CD4-positive, alpha-beta T cell (primary cell): ENCODE measurements at regions not wholly inside any gene's neighbourhood (a gene's known extent, or its start where the extent isn't known, plus 50 kb on each side); places are given as distances from the start of the nearest gene placed in this dataset.

ENCODE experiments used
- ATAC-seq: fragments of 200-7000 bp; cut with Tn5 transposase; one replicate; pipeline ENCODE4 v1.10.0; 2022; ENCODE audit warnings: mild to moderate bottlenecking; ENCODE audit not compliant: poor library complexity
- CTCF ChIA-PET: fragments of 350-600 bp; sonication (Branson Sonifier 250); formaldehyde crosslinking; loops from one replicate; lab custom pipeline; 2021; ENCODE audit warnings: antibody characterized with exemption, inconsistent platforms; lab: Charles Lee
- POLR2A ChIA-PET: fragments of 350-600 bp; sonication (Branson Sonifier 250); formaldehyde crosslinking; loops from one replicate; lab custom pipeline; 2021; ENCODE audit warnings: antibody characterized with exemption, inconsistent platforms; lab: Charles Lee
- DNase-seq, 14 experiments: peaks; one replicate each; pipeline ENCODE4 v3.0.0-alpha.2; 2013 to 2020; ENCODE audit warnings: mixed read lengths in 2 of 14
- H3K27ac ChIP-seq, 2 donors: one replicate each; pipeline versions ENCODE4 v1.5.1 to v1.7.0; 2013; ENCODE audit warnings: low read length in 2 of 2, low read depth in 1 of 2, mild to moderate bottlenecking in 1 of 2
- H3K27me3 ChIP-seq, 2 experiments: 1 replicate in 1 of 2; 2 replicates in 1 of 2; pipeline versions ENCODE4 v1.6.1 to v1.7.0; 2013; ENCODE audit warnings: low read length in 2 of 2, control low read depth in 1 of 2, mild to moderate bottlenecking in 1 of 2, moderate library complexity in 1 of 2; ENCODE audit not compliant: insufficient read depth in 2 of 2, control insufficient read depth in 1 of 2
- H3K36me3 ChIP-seq: one replicate; pipeline ENCODE4 v1.6.1; 2013; ENCODE audit warnings: low read length, control low read depth; ENCODE audit not compliant: insufficient read depth
- H3K4me1 ChIP-seq: one replicate; pipeline ENCODE4 v1.6.1; 2013; ENCODE audit warnings: low read length, control low read depth; ENCODE audit not compliant: insufficient read depth
- H3K4me3 ChIP-seq: one replicate; pipeline ENCODE4 v1.5.1; 2013; ENCODE audit warnings: mild to moderate bottlenecking, low read length, moderate library complexity
- H3K9me3 ChIP-seq, 2 experiments: 1 replicate in 1 of 2; 2 replicates in 1 of 2; pipeline versions ENCODE4 v1.6.1 to v1.7.0; 2013; ENCODE audit warnings: low read length in 2 of 2, mild to moderate bottlenecking in 2 of 2, control low read depth in 1 of 2, moderate library complexity in 1 of 2; ENCODE audit not compliant: control insufficient read depth in 1 of 2, insufficient read depth in 1 of 2
- H3K27ac Mint-ChIP-seq: one replicate; pipeline ENCODE4 v1.8.0; 2020; ENCODE audit warnings: mixed read lengths
- H3K27me3 Mint-ChIP-seq: one replicate; pipeline ENCODE4 v1.8.0; 2021; ENCODE audit warnings: mixed read lengths
- H3K36me3 Mint-ChIP-seq: one replicate; pipeline ENCODE4 v1.8.0; 2021; ENCODE audit warnings: low read depth, mixed read lengths
- H3K4me1 Mint-ChIP-seq: one replicate; pipeline ENCODE4 v1.8.0; 2021; ENCODE audit warnings: low read depth, mixed read lengths
- H3K4me3 Mint-ChIP-seq: one replicate; pipeline ENCODE4 v1.8.0; 2020; ENCODE audit warnings: mild to moderate bottlenecking, mixed read lengths
- H3K9me3 Mint-ChIP-seq: one replicate; pipeline ENCODE4 v1.8.0; 2020; ENCODE audit warnings: mixed read lengths
- intact Hi-C, 2 experiments: fragments of 100-400 bp; cut with DNase I in 1 of 2; cut with micrococcal nuclease in 1 of 2; formaldehyde crosslinking; loops; one replicate each; pipeline versions ENCODE4 v1.15.1 to v1.9.0; 2023 to 2025; cut with DNase I, micrococcal nuclease
- TF ChIP-seq, protein P1 (sequence below): fragments of 200-600 bp; IDR thresholded peaks from one replicate; pipeline ENCODE4 v1.8.0; 2022; ENCODE audit warnings: antibody characterized with exemption, mild to moderate bottlenecking

DNA sequence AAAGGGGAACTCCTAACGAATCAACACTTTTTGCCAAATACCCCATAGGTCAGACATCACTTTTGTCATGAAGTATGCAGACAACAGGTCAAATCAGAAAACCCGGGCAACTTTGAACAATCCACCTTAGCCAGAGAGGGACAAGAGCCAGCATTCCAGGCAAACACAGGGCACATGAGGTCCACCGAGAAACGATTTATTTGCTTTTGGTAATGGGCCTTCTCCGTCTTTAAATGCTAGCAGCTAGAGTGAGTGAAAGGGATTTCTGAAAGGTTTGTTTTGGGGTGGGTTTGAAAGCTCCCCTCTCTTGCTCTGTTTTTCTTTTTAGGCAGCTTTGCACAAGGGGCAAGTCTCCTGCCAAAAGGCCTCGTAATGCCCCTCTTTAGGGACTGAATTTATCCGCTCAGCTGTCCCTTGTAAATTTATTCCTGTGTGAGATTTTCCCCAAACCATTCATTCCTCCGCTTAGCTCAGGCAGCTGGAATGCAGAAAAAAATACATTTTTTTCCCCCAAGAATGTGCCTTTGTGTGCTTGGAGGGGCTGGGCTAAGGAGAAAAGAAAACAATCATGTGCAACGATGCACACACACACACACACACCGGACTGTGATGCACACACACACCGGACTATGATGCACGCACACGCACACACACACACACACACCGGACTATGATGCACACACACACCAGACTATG lies 196.9 kb downstream of the SNX19 start:
- POLR2A ChIA-PET, result no interaction called here
- no peaks in the 10 kb centered on the region for H3K36me3 Mint-ChIP-seq
- intact Hi-C loops, result no loop called here
- no peak overlapping the region for H3K27ac Mint-ChIP-seq
- TF ChIP-seq, protein P1, sequence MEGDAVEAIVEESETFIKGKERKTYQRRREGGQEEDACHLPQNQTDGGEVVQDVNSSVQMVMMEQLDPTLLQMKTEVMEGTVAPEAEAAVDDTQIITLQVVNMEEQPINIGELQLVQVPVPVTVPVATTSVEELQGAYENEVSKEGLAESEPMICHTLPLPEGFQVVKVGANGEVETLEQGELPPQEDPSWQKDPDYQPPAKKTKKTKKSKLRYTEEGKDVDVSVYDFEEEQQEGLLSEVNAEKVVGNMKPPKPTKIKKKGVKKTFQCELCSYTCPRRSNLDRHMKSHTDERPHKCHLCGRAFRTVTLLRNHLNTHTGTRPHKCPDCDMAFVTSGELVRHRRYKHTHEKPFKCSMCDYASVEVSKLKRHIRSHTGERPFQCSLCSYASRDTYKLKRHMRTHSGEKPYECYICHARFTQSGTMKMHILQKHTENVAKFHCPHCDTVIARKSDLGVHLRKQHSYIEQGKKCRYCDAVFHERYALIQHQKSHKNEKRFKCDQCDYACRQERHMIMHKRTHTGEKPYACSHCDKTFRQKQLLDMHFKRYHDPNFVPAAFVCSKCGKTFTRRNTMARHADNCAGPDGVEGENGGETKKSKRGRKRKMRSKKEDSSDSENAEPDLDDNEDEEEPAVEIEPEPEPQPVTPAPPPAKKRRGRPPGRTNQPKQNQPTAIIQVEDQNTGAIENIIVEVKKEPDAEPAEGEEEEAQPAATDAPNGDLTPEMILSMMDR, result no peak
- CTCF ChIA-PET, result interaction anchor here (0.6 kb wide), 1 partner anchor 22 kb away, joined by 3 read pairs; no protein-coding TSS in a partner anchor
- no peaks in the 10 kb centered on the region for H3K4me1 Mint-ChIP-seq
- ATAC-seq, result no peak
- Histone ChIP-seq H3K27me3 (peaks cover 2 to 4% of the 10 kb centered on the region in 2 experiments), H3K4me3 (no peak overlapping the region), H3K27ac (no peak overlapping the region), H3K9me3 (peaks cover 0 to 6% of the 10 kb centered on the region in 2 experiments), H3K36me3 (no peaks in the 10 kb centered on the region), H3K4me1 (no peaks in the 10 kb centered on the region)
- no peak for DNase-seq
- peaks cover 9% of the 10 kb centered on the region for H3K27me3 Mint-ChIP-seq
- no peak overlapping the region for H3K4me3 Mint-ChIP-seq
- no peaks in the 10 kb centered on the region for H3K9me3 Mint-ChIP-seq

- ChIA-PET CTCF (interaction anchor here (0.6 kb wide), 1 partner anchor 23 kb away, joined by 3 read pairs; no protein-coding TSS in a partner anchor), POLR2A (no interaction called here)
- intact Hi-C loops, result no loop called here
- H3K4me3 Mint-ChIP-seq, result no peak overlapping the region
- H3K9me3 Mint-ChIP-seq, result no peaks in the 10 kb centered on the region
- H3K27ac Mint-ChIP-seq, result no peak overlapping the region
- no peak overlapping the region for H3K4me3 ChIP-seq
- peaks cover 8% of the 10 kb centered on the region for H3K27me3 Mint-ChIP-seq
- H3K36me3 Mint-ChIP-seq, result no peaks in the 10 kb centered on the region
- H3K4me1 Mint-ChIP-seq, result no peaks in the 10 kb centered on the region
- no peak for DNase-seq
- H3K4me1 ChIP-seq, result no peaks in the 10 kb centered on the region
- TF ChIP-seq, protein P1, result no peak
- ATAC-seq, result no peak
- peaks cover 2 to 4% of the 10 kb centered on the region in 2 experiments for H3K27me3 ChIP-seq
- no peaks in the 10 kb centered on the region for H3K36me3 ChIP-seq
- H3K27ac ChIP-seq, result no peak overlapping the region
- peaks cover 0 to 6% of the 10 kb centered on the region in 2 experiments for H3K9me3 ChIP-seq
Observed at GRCh38 chr11:130720232-130721022, 195.9 kb downstream of the SNX19 start.

- TF ChIP-seq, protein P1, result no peak
- no peak overlapping the region for H3K4me3 Mint-ChIP-seq
Observed at GRCh38 chr11:130721023-130721681, 195.1 kb downstream of the SNX19 start.

More at GRCh38 chr11:130721023-130721681, 195.1 kb downstream of the SNX19 start:
- H3K27me3 ChIP-seq, result peaks cover 2 to 4% of the 10 kb centered on the region in 2 experiments
- H3K27ac ChIP-seq, result no peak overlapping the region
- ChIA-PET POLR2A (no interaction called here), CTCF (no interaction called here)
- Mint-ChIP-seq H3K4me1 (no peaks in the 10 kb centered on the region), H3K9me3 (no peaks in the 10 kb centered on the region), H3K36me3 (no peaks in the 10 kb centered on the region), H3K27me3 (peaks cover 5% of the 10 kb centered on the region), H3K27ac (no peak overlapping the region)
- ATAC-seq (no peak), DNase-seq (no peak)
- H3K36me3 ChIP-seq, result no peaks in the 10 kb centered on the region
- H3K4me3 ChIP-seq, result no peak overlapping the region
- no peaks in the 10 kb centered on the region for H3K4me1 ChIP-seq
- intact Hi-C loops, result no loop called here
- H3K9me3 ChIP-seq, result peaks cover 0 to 6% of the 10 kb centered on the region in 2 experiments
